Neural cell (in vitro differentiated cells): ENCODE measurements at regions not wholly inside any gene's neighbourhood (a gene's known extent, or its start where the extent isn't known, plus 50 kb on each side); places are given as distances from the start of the nearest gene placed in this dataset.

ENCODE experiments used
- CTCF ChIP-seq: fragments of 450-650 bp; IDR thresholded peaks from 2 replicates; pipeline ENCODE4 v1.5.1; 2014; ENCODE audit warnings: antibody characterized with exemption, mild to moderate bottlenecking, moderate library complexity; ENCODE audit not compliant: poor library complexity, severe bottlenecking
- EZH2 ChIP-seq: fragments of 200-600, 300-800 bp; shearing (Covaris generic), sonication (generic); IDR thresholded peaks from 2 replicates; pipeline ENCODE4 v1.6.1; 2014; ENCODE audit warnings: antibody characterized with exemption, low read length, borderline replicate concordance, mild to moderate bottlenecking; ENCODE audit not compliant: insufficient read depth, poor library complexity, severe bottlenecking
- POLR2AphosphoS5 ChIP-seq: IDR thresholded peaks from 2 replicates; pipeline ENCODE4 v1.6.1; 2012

GRCh38 chr14:53331921-53332320 is 178.8 kb upstream of the DDHD1 start:
- no peak for TF ChIP-seq CTCF
- no peak for TF ChIP-seq EZH2
- TF ChIP-seq POLR2AphosphoS5 = no peak
